ENCODE measurements at regions not wholly inside any gene's neighbourhood (a gene's known extent, or its start where the extent isn't known, plus 50 kb on each side); places are given as distances from the start of the nearest gene placed in this dataset.

- DNase-seq: no peak
Measured at GRCh38 chr11:31903225-31904074, 92.3 kb upstream of the PAX6 start.

GRCh38 chr11:31902706-31903105, 91.6 kb upstream of the PAX6 start:
- DNase-seq: no peak

GRCh38 chr11:31895926-31896325, 84.8 kb upstream of the PAX6 start:
- no peak for DNase-seq

GRCh38 chr11:31887180-31887579, 76.1 kb upstream of the PAX6 start:
- DNase-seq: no peak

GRCh38 chr11:31884080-31884479, 73.0 kb upstream of the PAX6 start:
- no peak for DNase-seq

GRCh38 chr11:31883435-31883834, 72.3 kb upstream of the PAX6 start:
- no peak for DNase-seq

- DNase-seq: no peak
Measured at GRCh38 chr11:31882951-31883392, 71.8 kb upstream of the PAX6 start.

- DNase-seq: no peak
Measured at GRCh38 chr11:31881825-31882224, 70.7 kb upstream of the PAX6 start.

- DNase-seq: no peak
Measured at GRCh38 chr11:31879681-31880080, 68.6 kb upstream of the PAX6 start.

- no peak for DNase-seq
Measured at GRCh38 chr11:31877863-31878262, 66.7 kb upstream of the PAX6 start.

- DNase-seq: no peak
Measured at GRCh38 chr11:31877083-31877482, 66.0 kb upstream of the PAX6 start.

GRCh38 chr11:31875866-31876560, 64.9 kb upstream of the PAX6 start:
- DNase-seq: no peak

- no peak for DNase-seq
Measured at GRCh38 chr11:31874631-31875191, 63.6 kb upstream of the PAX6 start.

GRCh38 chr11:31873124-31873523, 62.0 kb upstream of the PAX6 start:
- DNase-seq: no peak

- DNase-seq: no peak
Measured at GRCh38 chr11:31872076-31872443, 60.9 kb upstream of the PAX6 start.

- DNase-seq: no peak
Measured at GRCh38 chr11:31871310-31872075, 60.4 kb upstream of the PAX6 start.

GRCh38 chr11:31870609-31871309, 59.6 kb upstream of the PAX6 start:
- DNase-seq: peak; percentile 23 to 55

GRCh38 chr11:31869986-31870385, 58.9 kb upstream of the PAX6 start:
- DNase-seq: no peak

- no peak for DNase-seq
Measured at GRCh38 chr11:31865606-31866300, 54.6 kb upstream of the PAX6 start.

GRCh38 chr11:31863170-31863832, 52.2 kb upstream of the PAX6 start:
- no peak for DNase-seq

Data from right lung (tissue), 2 donors.